ENCODE measurements at regions not wholly inside any gene's neighbourhood (a gene's known extent, or its start where the extent isn't known, plus 50 kb on each side); places are given as distances from the start of the nearest gene placed in this dataset.

- Histone ChIP-seq H3K4me1 (ENCODE audit: control insufficient read depth, insufficient read depth, low read length) (peaks cover 9% of the 10 kb centered on the region), H3K79me2 (ENCODE audit: control insufficient read depth, insufficient read depth, low read length) (no peaks in the 10 kb centered on the region), H3K27ac (ENCODE audit: control insufficient read depth, insufficient read depth) (peak overlapping the region; percentile 78), H3K27me3 (replicated peaks in 1 of 2; ENCODE audit: control insufficient read depth in 2 of 2, insufficient read depth in 2 of 2, low read length in 1 of 2) (no peaks in the 10 kb centered on the region), H3K9me3 (replicated peaks; ENCODE audit: control insufficient read depth, insufficient read depth, low read length) (no peaks in the 10 kb centered on the region), H3K36me3 (ENCODE audit: control insufficient read depth in 2 of 2, insufficient read depth in 2 of 2, low read length in 1 of 2) (no peaks in the 10 kb centered on the region), H3K4me3 (peak overlapping the region; percentile 69), H4K20me1 (ENCODE audit: control insufficient read depth, insufficient read depth) (no peaks in the 10 kb centered on the region), H3K9ac (ENCODE audit: control insufficient read depth, insufficient read depth, low read length) (peak overlapping the region; percentile 77), H2AFZ (ENCODE audit: control insufficient read depth, low read depth, low read length) (peak overlapping the region; percentile 97), H3K4me2 (ENCODE audit: control insufficient read depth, insufficient read depth) (peak overlapping the region; percentile 97)
- TSS peak; percentile 91 for BruUV-seq (replicated peaks)
- in situ Hi-C loops (cut with MboI) (no loop called here), intact Hi-C loops (cut with micrococcal nuclease; ENCODE audit: unreplicated experiment) (loop anchor here (5.0 kb wide), 1 partner anchor 76 kb away; the partner anchor contains the start of gene CHD6)
- POLR2A ChIA-PET, result interaction anchor here (0.7 to 1.6 kb wide), 2 partner anchors 75 to 552 kb away, joined by 3 to 4 read pairs; partner anchors contain the start of gene CHD6
- FAIRE-seq, result peak; percentile 98
- DNase-seq (ENCODE audit: low read depth, low spot score), result peak; percentile 82
- WGBS (ENCODE audit: insufficient coverage, insufficient replicate concordance, low lambda C conversion rate, missing lambda C conversion rate), result under 1% methylated on average over 33 of the region's 33 CpGs
- RAD21 ChIA-PET (ENCODE audit: unreplicated experiment), result interaction anchor here (0.9 to 1.1 kb wide), 2 partner anchors 30 to 75 kb away, joined by 3 to 5 read pairs; partner anchors contain the start of gene CHD6
- CTCF ChIA-PET, result interaction anchor here (0.7 to 1.9 kb wide), 13 partner anchors 10 to 682 kb away, joined by 3 to 6 read pairs (median 3); partner anchors contain the start of gene CHD6
- peak; percentile 95 for ATAC-seq
- SMC1A ChIA-PET (ENCODE audit: uncharacterized antibody, unreplicated experiment), result interaction anchor here (0.9 to 1.4 kb wide), 2 partner anchors 75 to 175 kb away, joined by 3 to 5 read pairs; partner anchors contain the start of gene CHD6
- TF ChIP-seq MXI1 (IDR thresholded peaks at IDR 0.05; ENCODE audit: low read depth, low read length) (peak; percentile 11; the same call in 1 of the 2 replicates), NFIC (IDR thresholded peaks at IDR 0.05; ENCODE audit: low read depth, low read length) (0 out of 2 replicates have a peak, but pooled peaks have one; percentile 21), STAT3 (IDR thresholded peaks at IDR 0.05; ENCODE audit: low read depth, low read length) (peak; percentile 82; the same call in 1 of the 2 replicates), ZNF217 (IDR thresholded peaks at IDR 0.05) (no peak), SMC3 (IDR thresholded peaks at IDR 0.05; ENCODE audit: borderline replicate concordance, low read length) (no peak), SREBF2 (IDR thresholded peaks at IDR 0.05; ENCODE audit: low read length) (no peak), SIN3A (IDR thresholded peaks at IDR 0.05; ENCODE audit: low read depth, low read length) (peak; percentile 92), NBN (IDR thresholded peaks at IDR 0.05) (peak; percentile 72), YY1 (IDR thresholded peaks at IDR 0.05; ENCODE audit: low read depth, low read length) (peak; percentile 100), IKZF1 (conservative IDR thresholded peaks at IDR 0.05) (peak; percentile 91), HDAC6 (IDR thresholded peaks at IDR 0.05; ENCODE audit: unreplicated experiment) (no peak), ZNF207 (IDR thresholded peaks at IDR 0.05; ENCODE audit: borderline replicate concordance) (peak; percentile 98), GATAD2B (conservative IDR thresholded peaks at IDR 0.05; ENCODE audit: low read depth) (no peak), CHD1 (IDR thresholded peaks at IDR 0.05; ENCODE audit: low read depth, low read length) (no peak), BMI1 (IDR thresholded peaks at IDR 0.05; ENCODE audit: borderline replicate concordance) (no peak), RAD21 (IDR thresholded peaks at IDR 0.05; ENCODE audit: insufficient read depth, low read depth, low read length) (no peak), FOS (IDR thresholded peaks at IDR 0.05; ENCODE audit: borderline replicate concordance, extremely low read depth, insufficient read length) (no peak), RELB (IDR thresholded peaks at IDR 0.05; ENCODE audit: low read depth) (peak; percentile 78), FOXK2 (IDR thresholded peaks at IDR 0.05) (no peak; the same call in 1 of the 2 replicates), SIX5 (IDR thresholded peaks at IDR 0.05; ENCODE audit: low read depth, low read length, severe bottlenecking) (peak; percentile 99)
- TF ChIP-seq, protein P1, sequence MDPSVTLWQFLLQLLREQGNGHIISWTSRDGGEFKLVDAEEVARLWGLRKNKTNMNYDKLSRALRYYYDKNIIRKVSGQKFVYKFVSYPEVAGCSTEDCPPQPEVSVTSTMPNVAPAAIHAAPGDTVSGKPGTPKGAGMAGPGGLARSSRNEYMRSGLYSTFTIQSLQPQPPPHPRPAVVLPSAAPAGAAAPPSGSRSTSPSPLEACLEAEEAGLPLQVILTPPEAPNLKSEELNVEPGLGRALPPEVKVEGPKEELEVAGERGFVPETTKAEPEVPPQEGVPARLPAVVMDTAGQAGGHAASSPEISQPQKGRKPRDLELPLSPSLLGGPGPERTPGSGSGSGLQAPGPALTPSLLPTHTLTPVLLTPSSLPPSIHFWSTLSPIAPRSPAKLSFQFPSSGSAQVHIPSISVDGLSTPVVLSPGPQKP (IDR thresholded peaks at IDR 0.05; ENCODE audit: low read depth, low read length), result peak; percentile 75; the same call in 1 of the 2 replicates
Measured at GRCh38 chr20:41693136-41693979, 75.2 kb upstream of the CHD6 start.
